Upper lobe of left lung (tissue), 4 donors: ENCODE measurements at regions not wholly inside any gene's neighbourhood (a gene's known extent, or its start where the extent isn't known, plus 50 kb on each side); places are given as distances from the start of the nearest gene placed in this dataset.

Experiments used
- EP300 ChIP-seq, 4 donors: sonication (generic); formaldehyde crosslinking; IDR thresholded peaks; one replicate each; pipeline ENCODE4 v1.5.1; 2017; ENCODE audit warnings: antibody characterized with exemption in 4 of 4, control low read depth in 2 of 4
- TF ChIP-seq, protein P1 (sequence below), 6 experiments: fragments of 450-650 bp in 4 of 6; fragments of 200-600 bp in 2 of 6; sonication (generic) in 2 of 6; IDR thresholded peaks; one replicate each; pipeline ENCODE4 v1.5.1; 2016 to 2019; ENCODE audit warnings: antibody characterized with exemption in 6 of 6

DNA sequence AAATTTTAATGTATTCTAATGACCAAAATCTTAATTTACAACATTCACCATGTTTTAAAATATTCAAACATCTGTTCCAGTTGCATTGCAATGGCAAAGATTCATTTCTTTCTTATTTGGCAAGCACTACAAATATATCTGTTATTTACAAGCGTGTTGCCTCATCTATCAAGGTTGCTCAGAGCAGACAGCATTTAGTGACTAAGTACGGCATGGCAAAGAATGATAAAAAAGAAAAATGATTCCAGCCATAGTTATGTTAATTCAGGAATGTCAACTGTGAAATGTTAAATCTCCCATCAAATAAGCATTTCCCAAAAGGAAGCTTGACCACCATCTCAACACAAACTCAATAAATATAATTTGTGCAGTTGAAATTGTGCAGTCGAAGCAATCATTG is 312.1 kb downstream of the SEC23A start:
- TF ChIP-seq, protein P1, sequence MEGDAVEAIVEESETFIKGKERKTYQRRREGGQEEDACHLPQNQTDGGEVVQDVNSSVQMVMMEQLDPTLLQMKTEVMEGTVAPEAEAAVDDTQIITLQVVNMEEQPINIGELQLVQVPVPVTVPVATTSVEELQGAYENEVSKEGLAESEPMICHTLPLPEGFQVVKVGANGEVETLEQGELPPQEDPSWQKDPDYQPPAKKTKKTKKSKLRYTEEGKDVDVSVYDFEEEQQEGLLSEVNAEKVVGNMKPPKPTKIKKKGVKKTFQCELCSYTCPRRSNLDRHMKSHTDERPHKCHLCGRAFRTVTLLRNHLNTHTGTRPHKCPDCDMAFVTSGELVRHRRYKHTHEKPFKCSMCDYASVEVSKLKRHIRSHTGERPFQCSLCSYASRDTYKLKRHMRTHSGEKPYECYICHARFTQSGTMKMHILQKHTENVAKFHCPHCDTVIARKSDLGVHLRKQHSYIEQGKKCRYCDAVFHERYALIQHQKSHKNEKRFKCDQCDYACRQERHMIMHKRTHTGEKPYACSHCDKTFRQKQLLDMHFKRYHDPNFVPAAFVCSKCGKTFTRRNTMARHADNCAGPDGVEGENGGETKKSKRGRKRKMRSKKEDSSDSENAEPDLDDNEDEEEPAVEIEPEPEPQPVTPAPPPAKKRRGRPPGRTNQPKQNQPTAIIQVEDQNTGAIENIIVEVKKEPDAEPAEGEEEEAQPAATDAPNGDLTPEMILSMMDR (IDR thresholded peaks at IDR 0.05) = no peak
- no peak for TF ChIP-seq EP300 (IDR thresholded peaks at IDR 0.05)
